ENCODE measurements at regions not wholly inside any gene's neighbourhood (a gene's known extent, or its start where the extent isn't known, plus 50 kb on each side); places are given as distances from the start of the nearest gene placed in this dataset.

DNA sequence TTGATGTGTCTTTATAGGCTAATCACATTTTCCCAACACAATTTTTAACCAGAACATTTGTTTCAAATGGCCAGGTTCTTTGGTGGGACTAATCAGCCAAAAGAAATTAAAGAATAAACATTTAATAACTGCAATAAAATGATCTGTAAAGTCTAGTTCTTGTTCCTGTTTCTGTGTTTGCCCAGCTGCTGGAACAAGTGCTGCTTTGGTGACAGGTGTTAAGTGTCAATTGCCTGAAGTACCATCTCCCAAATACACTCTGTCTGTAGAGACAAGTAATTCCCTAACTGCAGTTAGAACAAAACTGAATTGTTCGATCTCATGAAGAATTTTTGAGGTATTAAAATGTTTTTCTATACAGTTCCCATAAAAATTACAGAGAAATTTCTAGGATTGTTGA lies 402.3 kb upstream of the CHD1 start:
- no peaks in the 10 kb centered on the region for H3K4me1 Mint-ChIP-seq
- DNase-seq (no peak), ATAC-seq (no peak)
- no peak overlapping the region for H3K27ac Mint-ChIP-seq
- no peaks in the 10 kb centered on the region for H3K27me3 Mint-ChIP-seq
- H3K4me3 Mint-ChIP-seq = no peak overlapping the region
- H3K9me3 Mint-ChIP-seq = peaks cover 3 to 22% of the 10 kb centered on the region in 2 donors

DNA sequence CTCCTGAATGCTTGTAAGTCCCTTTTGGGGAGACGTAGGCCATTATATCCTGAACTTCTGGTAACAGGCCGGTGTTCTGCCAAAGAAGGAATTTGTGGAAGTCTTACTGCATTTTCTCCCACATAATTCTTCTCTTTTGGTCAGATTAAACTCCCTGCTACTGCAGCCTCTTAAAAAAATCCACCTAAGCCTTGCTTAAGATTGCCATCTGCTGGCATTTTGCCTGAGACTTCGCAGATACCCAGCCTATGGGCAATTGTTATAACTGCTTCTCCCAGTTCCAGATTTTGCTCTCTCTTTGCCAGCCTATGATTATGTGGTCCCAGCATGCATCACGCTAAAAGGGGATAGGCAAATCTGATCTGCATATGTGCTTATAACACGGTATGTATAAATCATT lies 391.6 kb upstream of the CHD1 start:
- H3K4me3 Mint-ChIP-seq = no peak overlapping the region
- no peak for DNase-seq
- no peaks in the 10 kb centered on the region for H3K4me1 Mint-ChIP-seq
- peaks cover 4 to 7% of the 10 kb centered on the region in 2 donors for H3K9me3 Mint-ChIP-seq
- ATAC-seq = no peak
- no peak overlapping the region for H3K27ac Mint-ChIP-seq
- no peaks in the 10 kb centered on the region for H3K27me3 Mint-ChIP-seq

DNA sequence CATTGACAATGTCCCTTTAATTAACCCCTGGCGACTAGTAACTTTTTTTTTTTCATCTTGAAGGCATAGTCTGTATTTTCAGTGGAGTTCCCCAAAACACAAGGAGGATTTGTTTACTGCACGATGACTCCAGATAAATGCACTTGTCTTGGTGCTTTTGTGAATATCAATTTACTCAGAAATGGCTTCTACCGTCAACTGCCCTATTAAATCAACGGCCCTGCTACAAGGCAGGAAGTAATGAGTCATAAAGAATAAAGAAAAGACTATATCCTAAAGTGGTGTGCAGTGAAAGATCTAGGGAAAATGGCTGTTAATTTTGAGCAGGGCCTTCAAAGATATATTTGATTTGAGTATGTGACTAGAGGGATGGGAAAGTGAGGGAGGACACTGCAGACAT lies 388.3 kb upstream of the CHD1 start:
- no peak for ATAC-seq
- Mint-ChIP-seq H3K4me1 (no peaks in the 10 kb centered on the region), H3K27me3 (no peaks in the 10 kb centered on the region)

DNA sequence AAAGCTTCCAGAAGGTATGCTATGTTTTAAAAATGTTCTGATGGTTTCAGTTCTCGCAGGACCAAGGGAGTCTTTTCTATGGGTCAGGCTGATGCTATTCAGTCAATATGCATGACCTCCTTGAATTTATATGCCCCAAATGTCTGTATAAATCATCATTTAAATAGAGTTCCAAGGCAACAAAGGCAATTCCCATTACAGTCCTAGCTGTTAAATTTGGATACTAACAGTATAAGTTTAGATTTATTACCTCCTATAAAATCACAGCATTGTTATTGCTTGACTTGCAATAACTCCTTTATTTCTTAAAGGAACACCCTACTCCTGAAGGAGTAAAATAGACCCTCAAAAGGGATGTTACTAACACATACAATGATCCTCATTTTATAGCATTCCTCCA lies 387.7 kb upstream of the CHD1 start:
- ATAC-seq (no peak), DNase-seq (no peak)
- H3K27me3 Mint-ChIP-seq = no peaks in the 10 kb centered on the region
- peaks cover 4 to 7% of the 10 kb centered on the region in 2 donors for H3K9me3 Mint-ChIP-seq
- no peak overlapping the region for H3K27ac Mint-ChIP-seq
- no peaks in the 10 kb centered on the region for H3K4me1 Mint-ChIP-seq
- no peak overlapping the region for H3K4me3 Mint-ChIP-seq

More for the DNA sequence above, 388.3 kb upstream of the CHD1 start:
- DNase-seq = no peak
- H3K27ac Mint-ChIP-seq = no peak overlapping the region
- peaks cover 4 to 7% of the 10 kb centered on the region in 2 donors for H3K9me3 Mint-ChIP-seq
- no peak overlapping the region for H3K4me3 Mint-ChIP-seq

DNA sequence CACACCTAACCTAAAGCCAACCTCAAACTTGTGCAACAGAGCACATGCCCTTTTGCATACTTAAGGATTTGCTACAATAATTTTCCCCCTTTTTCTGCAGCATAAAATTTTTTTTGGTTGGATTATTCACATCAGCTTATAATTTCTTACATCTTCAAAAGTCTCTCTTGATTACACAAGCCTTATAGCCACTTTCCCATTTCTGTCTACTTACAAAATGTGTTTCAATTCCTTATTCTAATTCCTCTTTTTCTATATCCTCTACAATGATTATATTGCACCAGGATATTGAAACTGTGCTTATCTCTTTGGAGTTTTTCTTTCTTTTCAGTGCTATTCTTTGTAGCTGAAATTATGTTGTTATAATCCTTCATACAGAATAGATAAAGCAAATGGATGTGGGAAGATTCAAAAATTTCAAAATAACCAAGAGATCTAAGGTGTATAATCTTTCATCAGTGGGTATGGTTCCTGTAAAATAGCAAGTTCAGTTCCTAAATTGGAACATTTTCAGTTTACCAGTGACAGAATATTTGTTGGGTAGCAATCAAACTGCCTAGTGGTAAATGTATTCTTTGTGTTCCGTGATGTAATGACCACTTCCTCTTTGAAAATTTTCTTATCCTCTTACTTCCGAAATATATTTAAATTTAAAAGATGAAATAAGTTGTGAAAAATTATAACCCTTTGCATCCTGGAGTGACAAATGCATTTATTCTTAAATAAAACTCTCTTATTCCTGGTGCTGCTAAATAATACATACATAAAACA lies 386.8 kb upstream of the CHD1 start:
- no peak overlapping the region for H3K4me3 Mint-ChIP-seq
- no peak for ATAC-seq

DNA sequence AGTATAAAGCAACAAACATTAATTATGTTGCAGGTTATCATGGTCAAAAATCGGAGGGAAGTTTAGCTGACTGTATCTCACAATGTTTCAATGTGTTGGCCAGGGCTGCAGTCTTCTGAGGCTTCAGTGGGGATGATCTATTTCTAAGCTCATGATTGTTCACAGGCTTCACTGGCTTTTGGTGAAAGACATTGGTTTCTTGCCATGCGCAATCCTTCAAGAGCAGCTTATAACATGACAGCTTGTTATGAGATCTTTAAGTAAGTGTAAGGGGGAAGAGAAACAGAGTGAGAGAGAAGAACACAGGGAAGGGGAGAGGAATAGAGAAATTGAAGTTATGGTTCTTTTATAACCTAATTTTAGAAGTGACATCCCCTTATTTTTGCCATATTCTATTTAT lies 385.9 kb upstream of the CHD1 start:
- Mint-ChIP-seq H3K4me3 (no peak overlapping the region), H3K4me1 (no peaks in the 10 kb centered on the region), H3K27me3 (no peaks in the 10 kb centered on the region), H3K9me3 (peaks cover 4 to 7% of the 10 kb centered on the region in 2 donors), H3K27ac (no peak overlapping the region)
- ATAC-seq (no peak), DNase-seq (no peak)

More for the DNA sequence above, 386.8 kb upstream of the CHD1 start:
- DNase-seq = no peak
- no peak overlapping the region for H3K27ac Mint-ChIP-seq
- peaks cover 4 to 7% of the 10 kb centered on the region in 2 donors for H3K9me3 Mint-ChIP-seq
- no peaks in the 10 kb centered on the region for H3K4me1 Mint-ChIP-seq
- no peaks in the 10 kb centered on the region for H3K27me3 Mint-ChIP-seq

DNA sequence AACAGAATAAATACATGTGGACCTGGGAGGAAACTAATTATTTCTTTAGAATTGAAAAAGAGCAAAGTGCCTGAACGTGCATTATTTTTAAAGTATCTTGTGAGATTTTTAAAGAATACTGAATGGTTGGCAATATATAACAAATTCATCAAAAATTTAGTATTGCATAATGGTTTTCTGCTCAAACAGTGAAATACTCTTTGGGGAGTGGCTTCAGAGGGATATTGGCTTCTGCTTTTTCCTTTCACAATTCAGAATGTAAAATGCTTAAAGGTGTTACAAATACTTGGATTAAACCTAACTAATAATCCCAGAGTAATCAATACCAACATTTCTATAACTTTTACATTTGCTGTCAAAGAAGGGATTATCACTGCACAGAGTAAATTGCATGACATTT lies 379.3 kb upstream of the CHD1 start:
- H3K4me3 Mint-ChIP-seq = no peak overlapping the region
- DNase-seq (no peak), ATAC-seq (no peak)
- H3K27me3 Mint-ChIP-seq = no peaks in the 10 kb centered on the region
- H3K9me3 Mint-ChIP-seq = no peaks in the 10 kb centered on the region
- no peak overlapping the region for H3K27ac Mint-ChIP-seq
- no peaks in the 10 kb centered on the region for H3K4me1 Mint-ChIP-seq

DNA sequence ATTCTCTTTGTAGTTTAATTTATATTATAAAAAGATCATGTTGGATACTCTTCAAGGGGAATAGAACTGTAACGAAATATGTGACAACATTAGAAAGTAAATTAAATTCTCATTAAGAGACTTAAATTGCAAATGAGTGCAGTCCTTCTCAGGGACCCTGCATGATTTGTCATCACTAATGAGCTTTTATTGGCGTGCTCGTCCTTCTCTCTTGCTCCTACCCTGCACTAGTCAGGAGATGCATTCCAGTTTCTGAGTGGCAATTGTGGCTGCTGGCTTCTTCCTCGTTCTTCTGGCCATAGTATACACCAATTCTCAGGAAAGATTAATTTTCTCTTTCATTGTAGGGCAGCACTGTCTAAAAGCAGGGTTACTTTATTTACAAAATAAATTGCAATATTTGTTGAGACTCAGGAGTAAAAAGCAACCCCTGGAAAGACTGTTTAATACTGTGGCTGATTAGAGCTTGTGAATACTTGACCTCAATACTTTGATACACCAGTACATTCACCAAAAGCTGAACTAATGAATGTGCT lies 376.3 kb upstream of the CHD1 start:
- Mint-ChIP-seq H3K4me3 (no peak overlapping the region), H3K27me3 (no peaks in the 10 kb centered on the region), H3K9me3 (peaks cover 5 to 6% of the 10 kb centered on the region in 2 donors), H3K27ac (no peak overlapping the region), H3K4me1 (no peaks in the 10 kb centered on the region)
- no peak for ATAC-seq
- no peak for DNase-seq

DNA sequence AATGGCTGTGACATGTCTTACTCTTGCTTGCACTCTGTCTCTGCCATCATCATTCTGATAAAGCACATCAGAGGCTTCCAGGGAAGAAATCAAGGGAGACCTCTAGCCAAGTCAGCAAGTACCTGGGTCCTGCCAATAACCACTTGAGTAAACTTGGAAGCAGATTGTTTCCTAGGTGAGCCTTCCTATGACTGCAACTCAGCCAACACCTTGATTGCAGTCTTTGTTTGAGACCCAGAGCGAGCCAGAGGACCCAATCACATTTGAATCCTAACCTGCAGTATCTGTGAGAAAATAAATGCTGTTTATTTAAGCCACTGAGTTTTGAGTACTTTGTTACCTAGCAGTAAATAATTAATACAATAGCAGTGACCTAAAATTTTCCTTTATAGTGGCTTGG lies 356.8 kb upstream of the CHD1 start:
- no peaks in the 10 kb centered on the region for H3K4me1 Mint-ChIP-seq
- no peak overlapping the region for H3K4me3 Mint-ChIP-seq
- no peaks in the 10 kb centered on the region for H3K27me3 Mint-ChIP-seq
- ATAC-seq (no peak), DNase-seq (no peak)
- H3K27ac Mint-ChIP-seq = no peak overlapping the region
- H3K9me3 Mint-ChIP-seq = no peaks in the 10 kb centered on the region

DNA sequence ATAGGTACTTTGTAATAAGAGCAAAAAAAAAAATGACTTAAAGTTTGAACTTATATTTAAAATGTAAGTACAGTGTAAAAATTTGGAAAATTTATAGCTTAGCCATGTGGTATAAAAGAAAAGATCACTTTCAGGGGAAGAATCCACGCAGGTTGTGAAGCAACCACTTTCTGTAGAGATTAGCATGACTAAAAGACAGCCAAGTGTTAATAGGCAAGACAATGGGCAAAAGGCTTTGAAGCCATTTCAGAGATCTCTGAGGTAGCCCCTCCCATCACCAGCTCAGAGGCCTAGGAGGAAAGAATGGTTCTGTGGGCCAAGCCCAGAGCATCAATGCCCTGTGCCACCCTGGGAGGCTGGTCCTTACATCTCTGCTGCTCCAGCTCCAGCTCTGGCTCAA lies 346.3 kb upstream of the CHD1 start:
- ATAC-seq (no peak), DNase-seq (no peak)
- H3K27me3 Mint-ChIP-seq = no peaks in the 10 kb centered on the region
- no peak overlapping the region for H3K4me3 Mint-ChIP-seq
- H3K27ac Mint-ChIP-seq = no peak overlapping the region
- peaks cover 12 to 14% of the 10 kb centered on the region in 2 donors for H3K9me3 Mint-ChIP-seq
- H3K4me1 Mint-ChIP-seq = no peaks in the 10 kb centered on the region

DNA sequence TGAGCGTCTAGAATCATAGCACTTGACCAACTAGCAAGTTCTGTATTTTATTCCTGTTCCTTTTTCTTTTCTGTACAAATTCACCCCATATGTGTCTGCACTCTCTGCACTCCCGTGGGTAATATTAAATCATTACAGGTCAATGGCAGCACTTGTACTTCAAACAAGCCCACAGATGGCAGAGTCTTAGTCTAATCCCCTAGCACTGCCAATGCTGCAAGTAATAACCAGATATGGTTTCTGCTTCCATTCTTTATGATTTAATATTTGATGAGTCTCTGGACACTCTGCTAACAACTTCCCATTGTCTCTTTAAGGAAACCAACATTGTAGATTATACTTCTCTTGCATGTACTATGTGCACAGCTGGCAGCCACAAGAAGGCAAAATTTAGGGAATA lies 343.8 kb upstream of the CHD1 start:
- no peaks in the 10 kb centered on the region for H3K27me3 Mint-ChIP-seq
- no peak for ATAC-seq
- H3K9me3 Mint-ChIP-seq = peaks cover 16 to 23% of the 10 kb centered on the region in 2 donors
- no peak overlapping the region for H3K4me3 Mint-ChIP-seq
- no peak overlapping the region for H3K27ac Mint-ChIP-seq
- no peak for DNase-seq
- no peaks in the 10 kb centered on the region for H3K4me1 Mint-ChIP-seq

DNA sequence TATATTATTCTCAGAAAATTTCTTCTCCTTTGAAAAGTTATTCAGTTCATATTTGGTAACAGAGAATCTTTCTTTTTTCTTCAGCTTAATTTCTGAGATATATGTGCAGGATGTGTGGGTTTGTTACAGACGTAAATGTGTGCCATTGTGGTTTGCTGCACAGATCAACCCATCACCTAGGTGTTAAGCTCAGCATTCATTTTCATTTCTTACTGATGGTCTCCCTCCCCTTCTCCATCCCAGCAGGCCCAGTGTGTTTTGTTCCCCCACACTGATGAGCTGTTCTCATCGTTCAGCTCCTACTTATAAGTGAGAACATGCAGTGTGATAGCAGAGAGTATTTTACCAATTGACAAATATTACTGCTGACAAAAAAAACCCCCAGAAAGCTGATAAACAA lies 330.0 kb upstream of the CHD1 start:
- ATAC-seq (no peak), DNase-seq (no peak)
- Mint-ChIP-seq H3K9me3 (peaks cover 24 to 33% of the 10 kb centered on the region in 2 donors), H3K27ac (no peak overlapping the region), H3K4me1 (no peaks in the 10 kb centered on the region), H3K4me3 (no peak overlapping the region), H3K27me3 (no peaks in the 10 kb centered on the region)

DNA sequence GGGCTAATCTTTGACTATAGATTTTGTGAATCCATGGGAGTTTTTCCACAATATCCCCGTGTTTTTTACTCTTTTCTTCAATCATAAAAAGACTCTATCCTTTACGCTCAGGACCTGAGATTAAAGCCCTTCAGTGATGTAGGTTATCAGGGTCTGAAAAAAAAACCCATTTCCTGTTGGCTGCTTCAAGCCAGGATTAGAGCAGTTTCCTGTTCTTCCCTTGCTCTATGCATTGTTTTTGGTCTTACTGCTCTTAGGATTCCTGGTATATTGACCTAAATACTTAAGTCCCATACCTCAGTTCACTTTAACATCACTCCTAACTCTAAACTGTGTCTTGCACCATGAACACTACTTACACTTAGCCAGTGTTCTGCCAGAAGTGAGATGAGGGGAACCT lies 319.3 kb upstream of the CHD1 start:
- no peaks in the 10 kb centered on the region for H3K4me1 Mint-ChIP-seq
- no peak overlapping the region for H3K27ac Mint-ChIP-seq
- ATAC-seq (no peak), DNase-seq (no peak)
- no peaks in the 10 kb centered on the region for H3K27me3 Mint-ChIP-seq
- H3K9me3 Mint-ChIP-seq = peaks cover 0 to 7% of the 10 kb centered on the region in 2 donors
- no peak overlapping the region for H3K4me3 Mint-ChIP-seq

DNA sequence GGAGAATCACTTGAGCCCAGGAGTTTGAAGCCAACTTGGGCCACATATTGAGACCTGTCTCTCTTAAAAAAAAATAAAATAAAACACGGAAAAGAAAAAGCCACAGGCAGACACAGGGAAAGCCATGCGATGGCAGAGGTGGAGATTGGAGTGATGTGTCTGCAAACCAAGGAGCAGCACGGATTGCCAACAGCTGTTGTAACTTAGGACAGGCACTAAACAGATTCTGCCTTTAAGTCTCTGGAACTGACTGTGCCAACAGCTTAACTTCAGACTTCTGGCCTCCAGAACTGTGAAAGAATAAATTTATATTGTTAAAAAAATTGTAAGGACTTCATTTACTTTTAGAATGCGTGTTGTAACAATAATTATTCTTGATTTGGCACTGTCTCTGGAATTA lies 318.5 kb upstream of the CHD1 start:
- DNase-seq (no peak), ATAC-seq (no peak)
- Mint-ChIP-seq H3K27ac (peak overlapping the region in 1 of 2 donors; percentile 87), H3K4me1 (no peaks in the 10 kb centered on the region), H3K4me3 (no peak overlapping the region), H3K9me3 (peaks cover 0 to 7% of the 10 kb centered on the region in 2 donors), H3K27me3 (no peaks in the 10 kb centered on the region)

DNA sequence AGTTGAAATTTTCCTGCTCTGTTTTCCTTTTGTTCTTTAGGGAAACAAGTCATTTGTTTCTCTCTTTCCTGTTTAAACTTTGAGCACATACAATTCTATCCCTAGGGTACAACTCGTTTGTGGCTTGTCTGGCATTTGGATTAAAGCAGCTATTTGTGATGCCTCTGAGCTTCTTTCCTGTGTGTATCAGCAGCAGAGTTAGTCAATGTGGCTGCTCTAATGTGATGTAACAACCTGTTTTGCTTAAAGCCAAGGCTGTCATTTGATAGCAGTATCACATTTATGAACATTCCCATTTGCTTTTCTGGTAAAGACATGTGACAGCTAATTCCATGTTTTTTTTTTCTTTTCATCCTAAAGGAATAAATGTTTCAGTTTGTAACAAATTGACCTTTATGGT lies 314.3 kb upstream of the CHD1 start:
- no peaks in the 10 kb centered on the region for H3K9me3 Mint-ChIP-seq

DNA sequence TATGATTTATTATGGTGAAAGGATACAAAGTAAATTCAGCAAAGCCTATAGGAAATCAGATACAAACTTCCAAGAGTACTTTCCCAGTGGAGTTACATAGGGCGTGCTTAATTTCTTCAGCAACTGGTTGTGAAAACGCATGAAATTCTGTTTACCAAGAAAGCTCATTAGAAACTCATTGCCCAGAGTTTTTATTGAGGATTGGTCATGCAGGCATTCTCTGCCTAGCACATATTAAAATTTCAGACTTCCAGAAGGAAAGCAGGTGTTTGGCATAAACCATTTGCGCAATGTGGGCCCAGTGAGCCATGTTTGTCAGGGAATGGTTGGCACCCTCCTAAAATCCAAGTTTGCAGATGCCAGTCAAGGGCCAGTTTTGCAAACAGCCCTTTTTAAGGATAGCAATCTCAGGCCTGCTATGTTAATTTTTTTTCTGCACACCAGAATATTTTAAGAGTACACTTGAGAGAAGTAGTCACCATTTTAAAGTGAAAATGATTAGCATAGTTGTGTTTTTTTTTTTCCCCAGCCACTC lies 311.1 kb upstream of the CHD1 start:
- peaks cover 0 to 8% of the 10 kb centered on the region in 2 donors for H3K9me3 Mint-ChIP-seq
- H3K4me3 Mint-ChIP-seq = no peak overlapping the region
- no peaks in the 10 kb centered on the region for H3K4me1 Mint-ChIP-seq
- DNase-seq (no peak), ATAC-seq (no peak)
- no peak overlapping the region for H3K27ac Mint-ChIP-seq
- H3K27me3 Mint-ChIP-seq = no peaks in the 10 kb centered on the region

More for the DNA sequence above, 314.3 kb upstream of the CHD1 start:
- ATAC-seq (no peak), DNase-seq (no peak)
- H3K4me1 Mint-ChIP-seq = no peaks in the 10 kb centered on the region
- no peak overlapping the region for H3K27ac Mint-ChIP-seq
- H3K4me3 Mint-ChIP-seq = no peak overlapping the region
- no peaks in the 10 kb centered on the region for H3K27me3 Mint-ChIP-seq

All from stimulated activated naive CD8-positive, alpha-beta T cell treated with anti-CD3 and anti-CD28 coated beads, Interleukin-15, amount 100 ng/mL, for 72 hours (primary cell).